ENCODE measurements at regions not wholly inside any gene's neighbourhood (a gene's known extent, or its start where the extent isn't known, plus 50 kb on each side); places are given as distances from the start of the nearest gene placed in this dataset.

- TF ChIP-seq CTCF (conservative IDR thresholded peaks at IDR 0.05; ENCODE audit: low read length) (no peak), EZH2phosphoT487 (IDR thresholded peaks at IDR 0.05; ENCODE audit: borderline replicate concordance, low read depth, low read length) (no peak)
These were observed 63.3 kb upstream of the TRPC3 start for GRCh38 chr4:122015203-122015602.
